ENCODE measurements at regions not wholly inside any gene's neighbourhood (a gene's known extent, or its start where the extent isn't known, plus 50 kb on each side); places are given as distances from the start of the nearest gene placed in this dataset.

- Histone ChIP-seq H3K4me3 (no peak overlapping the region), H3K27me3 (no peaks in the 10 kb centered on the region), H3K9me3 (no peaks in the 10 kb centered on the region), H3K4me1 (no peaks in the 10 kb centered on the region), H3K9ac (ENCODE audit: low read depth in 2 of 2, low read length in 2 of 2) (no peak overlapping the region), H3K36me3 (no peaks in the 10 kb centered on the region), H3K27ac (no peak overlapping the region)
- intact Hi-C loops (cut with DNase I) = no loop called here
- no peak for DNase-seq
- no peak for TF ChIP-seq CTCF (IDR thresholded peaks at IDR 0.05)
These were observed 648.2 kb downstream of the STK39 start for GRCh38 chr2:167599219-167599618.

- DNase-seq = no peak
- no peaks in the 10 kb centered on the region for H3K36me3 ChIP-seq
- H3K4me1 ChIP-seq = no peaks in the 10 kb centered on the region
- intact Hi-C loops (cut with DNase I) = no loop called here
- H3K27me3 ChIP-seq = no peaks in the 10 kb centered on the region
- H3K9ac ChIP-seq (ENCODE audit: low read depth in 2 of 2, low read length in 2 of 2) = no peak overlapping the region
- no peaks in the 10 kb centered on the region for H3K9me3 ChIP-seq
- H3K27ac ChIP-seq = no peak overlapping the region
- no peak overlapping the region for H3K4me3 ChIP-seq
- TF ChIP-seq CTCF (IDR thresholded peaks at IDR 0.05) = no peak
These were observed 651.4 kb downstream of the STK39 start for GRCh38 chr2:167595839-167596471.

GRCh38 chr2:167595021-167595420 lies 652.4 kb downstream of the STK39 start:
- no peak overlapping the region for H3K9ac ChIP-seq (ENCODE audit: low read depth in 2 of 2, low read length in 2 of 2)
- H3K27ac ChIP-seq = no peak overlapping the region
- H3K4me3 ChIP-seq = no peak overlapping the region
- no peak for TF ChIP-seq CTCF (IDR thresholded peaks at IDR 0.05)
- H3K36me3 ChIP-seq = no peaks in the 10 kb centered on the region
- no peaks in the 10 kb centered on the region for H3K4me1 ChIP-seq
- no peak for DNase-seq
- H3K27me3 ChIP-seq = no peaks in the 10 kb centered on the region
- H3K9me3 ChIP-seq = no peaks in the 10 kb centered on the region
- intact Hi-C loops (cut with DNase I) = no loop called here

GRCh38 chr2:167592441-167592840 lies 655.0 kb downstream of the STK39 start:
- no peaks in the 10 kb centered on the region for H3K4me1 ChIP-seq
- no peak overlapping the region for H3K4me3 ChIP-seq
- H3K9me3 ChIP-seq = no peaks in the 10 kb centered on the region
- no peaks in the 10 kb centered on the region for H3K36me3 ChIP-seq
- intact Hi-C loops (cut with DNase I) = no loop called here
- no peak for DNase-seq
- H3K27ac ChIP-seq = no peak overlapping the region
- H3K9ac ChIP-seq (ENCODE audit: low read depth in 2 of 2, low read length in 2 of 2) = no peak overlapping the region
- H3K27me3 ChIP-seq = no peaks in the 10 kb centered on the region
- TF ChIP-seq CTCF (IDR thresholded peaks at IDR 0.05) = no peak

- DNase-seq = no peak
- Histone ChIP-seq H3K4me3 (no peak overlapping the region), H3K27ac (no peak overlapping the region)
These were observed 664.8 kb downstream of the STK39 start for GRCh38 chr2:167582619-167583018.

More at GRCh38 chr2:167582619-167583018, 664.8 kb downstream of the STK39 start:
- Histone ChIP-seq H3K4me1 (no peaks in the 10 kb centered on the region), H3K27me3 (no peaks in the 10 kb centered on the region), H3K9ac (ENCODE audit: low read depth in 2 of 2, low read length in 2 of 2) (no peak overlapping the region), H3K36me3 (no peaks in the 10 kb centered on the region), H3K9me3 (no peaks in the 10 kb centered on the region)
- intact Hi-C loops (cut with DNase I) = no loop called here
- TF ChIP-seq CTCF (IDR thresholded peaks at IDR 0.05) = no peak
